ENCODE measurements at regions not wholly inside any gene's neighbourhood (a gene's known extent, or its start where the extent isn't known, plus 50 kb on each side); places are given as distances from the start of the nearest gene placed in this dataset.

GRCh38 chr12:67892259-67893021, 96.8 kb upstream of the IFNG-AS1 start:
- TF ChIP-seq POLR2AphosphoS5 (IDR thresholded peaks at IDR 0.05; ENCODE audit: low read depth, low read length) (no peak), REST (IDR thresholded peaks at IDR 0.05; ENCODE audit: insufficient read depth in 1 of 2, low read depth in 2 of 2, low read length in 2 of 2) (no peak), SIN3A (IDR thresholded peaks at IDR 0.05; ENCODE audit: borderline replicate concordance, insufficient read depth, low read length) (no peak), TAF1 (IDR thresholded peaks at IDR 0.05; ENCODE audit: borderline replicate concordance, insufficient read depth, low read length) (no peak)
